GM21526 (cell line): ENCODE measurements at regions not wholly inside any gene's neighbourhood (a gene's known extent, or its start where the extent isn't known, plus 50 kb on each side); places are given as distances from the start of the nearest gene placed in this dataset.

ENCODE experiments used
- ATAC-seq: cut with Tn5 transposase; IDR thresholded peaks from one replicate; pipeline ENCODE4 v1.9.1; 2021; ENCODE audit warnings: moderate library complexity; ENCODE audit not compliant: unreplicated experiment, low FRiP score

GRCh38 chr9:119441338-119441737, 72.1 kb upstream of the BRINP1 start:
- no peak for ATAC-seq

- no peak for ATAC-seq
Observed at GRCh38 chr9:119436261-119436660, 67.0 kb upstream of the BRINP1 start.

DNA sequence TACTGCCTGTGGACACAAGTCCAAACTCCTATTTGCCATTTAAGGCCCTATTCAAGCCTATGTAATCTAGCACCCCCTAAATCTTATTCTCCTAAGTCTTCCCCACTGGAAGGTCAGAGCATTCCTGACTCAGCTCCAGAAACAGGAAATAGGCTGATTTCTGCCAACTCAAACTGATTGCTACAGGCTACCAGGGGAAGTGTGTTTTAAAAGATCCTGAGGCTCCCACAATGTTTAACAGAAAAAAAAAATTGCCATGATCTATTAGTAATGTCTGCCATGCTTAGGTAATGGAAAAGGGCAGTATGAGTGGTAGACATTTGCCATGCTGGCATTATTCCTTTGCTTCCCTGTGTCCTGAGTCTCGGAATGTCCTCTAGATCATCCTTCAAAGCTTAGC, 65.8 kb upstream of the BRINP1 start:
- ATAC-seq = no peak

GRCh38 chr9:119432428-119432827, 63.2 kb upstream of the BRINP1 start:
- no peak for ATAC-seq

DNA sequence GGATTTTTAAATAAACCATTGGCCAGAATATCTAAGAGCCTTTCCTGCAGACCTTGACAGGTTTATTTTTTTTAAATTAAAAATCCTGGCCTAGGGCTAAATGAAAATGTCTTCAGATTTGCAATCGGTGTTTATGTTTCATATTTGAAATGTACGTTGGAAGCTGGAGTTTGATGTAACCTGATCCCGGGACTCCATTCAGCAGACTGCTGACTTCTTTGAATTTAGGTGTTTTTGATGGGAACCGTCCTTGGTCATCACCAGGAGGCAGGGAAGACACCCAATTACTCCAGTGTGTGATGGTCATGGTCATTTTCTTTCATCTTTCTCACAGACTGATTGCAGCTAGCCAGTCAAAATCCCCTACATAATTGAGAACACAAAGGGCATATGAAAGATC, 60.1 kb upstream of the BRINP1 start:
- no peak for ATAC-seq

DNA sequence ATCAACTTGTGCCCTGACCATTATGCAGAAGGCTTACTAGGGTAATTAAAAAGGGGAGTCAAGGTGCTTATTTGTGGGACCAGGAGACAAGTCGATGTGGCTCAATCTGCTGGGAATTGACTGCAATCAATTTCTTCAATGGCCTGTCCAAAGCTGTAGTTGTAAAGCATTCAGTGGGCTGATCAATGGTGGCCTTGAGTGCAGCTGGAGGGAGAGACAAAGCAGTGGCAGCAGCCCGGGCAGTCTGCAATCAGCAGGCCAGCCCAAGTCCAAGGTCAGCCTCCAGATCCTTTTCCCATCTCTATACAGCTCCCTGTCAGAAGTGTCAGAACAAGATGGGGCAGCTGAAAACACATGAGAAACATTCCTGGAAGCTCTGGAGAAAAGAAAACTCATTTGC, 51.0 kb upstream of the BRINP1 start:
- ATAC-seq = no peak
